Thoracic aorta (tissue), 2 donors: ENCODE measurements at regions not wholly inside any gene's neighbourhood (a gene's known extent, or its start where the extent isn't known, plus 50 kb on each side); places are given as distances from the start of the nearest gene placed in this dataset.
"Not testable (repeated sequence)": the region's sequence is repeated elsewhere in the genome, so short reads cannot be mapped to it uniquely, and the experiment has no call there.

ENCODE experiments used
- ATAC-seq: fragments of 150-250 bp; one replicate; pipeline ENCODE4 v1.8.0; 2017; ENCODE audit warnings: low read depth; ENCODE audit not compliant: insufficient number of reproducible peaks, low FRiP score
- DNase-seq: peaks from one replicate; pipeline ENCODE4 v3.0.0-alpha.2; 2020; ENCODE audit warnings: low spot score
- H3K27ac ChIP-seq, 2 donors: fragments of 200-600 bp; sonication (generic); 1 replicate in 1 of 2; 2 replicates in 1 of 2; pipeline ENCODE4 v1.5.1; 2016; ENCODE audit warnings: mild to moderate bottlenecking in 2 of 2, moderate library complexity in 2 of 2
- H3K27me3 ChIP-seq: fragments of 200-600 bp; sonication (generic); replicated peaks from 2 replicates; pipeline ENCODE4 v1.6.0; 2016; ENCODE audit warnings: mild to moderate bottlenecking; ENCODE audit not compliant: insufficient read depth
- H3K36me3 ChIP-seq: fragments of 200-600 bp; sonication (generic); one replicate; pipeline ENCODE4 v1.5.1; 2016
- H3K4me1 ChIP-seq, 2 donors: fragments of 200-600 bp; sonication (generic); 1 replicate in 1 of 2; 2 replicates in 1 of 2; pipeline versions ENCODE4 v1.5.1 to v1.6.0; 2016; ENCODE audit warnings: low read depth in 2 of 2, mild to moderate bottlenecking in 1 of 2; ENCODE audit not compliant: control insufficient read depth in 1 of 2
- H3K4me3 ChIP-seq: fragments of 200-600 bp; sonication (generic); 2 replicates; pipeline ENCODE4 v1.5.1; 2016; ENCODE audit warnings: mild to moderate bottlenecking
- H3K9me3 ChIP-seq: fragments of 200-600 bp; sonication (generic); 2 replicates; pipeline ENCODE4 v1.5.1; 2016
- TF ChIP-seq, protein P1 (sequence below): fragments of 200-600 bp; sonication (generic); IDR thresholded peaks from one replicate; pipeline ENCODE4 v1.5.1; 2019; ENCODE audit warnings: antibody characterized with exemption

DNA sequence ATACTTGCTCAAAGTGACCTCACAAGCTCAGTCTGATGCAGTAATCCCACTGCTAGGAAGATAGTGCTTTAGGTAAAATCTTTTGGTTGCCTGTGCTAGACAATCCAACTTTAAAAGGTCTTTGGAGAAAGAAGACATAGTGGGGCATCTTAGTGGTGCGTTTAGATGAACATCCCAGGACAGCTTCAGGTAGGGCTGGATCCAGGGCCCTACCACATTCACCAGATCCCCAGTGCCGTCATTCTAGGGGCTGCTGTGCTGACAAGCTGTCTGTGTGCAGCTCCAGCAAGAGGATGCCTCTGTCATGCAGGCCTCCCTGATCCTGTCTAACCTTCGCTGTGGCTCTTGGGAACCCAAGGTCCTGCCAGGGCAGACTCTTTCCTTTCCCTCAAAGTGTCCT is 100.7 kb upstream of the EIF5 start:
- Histone ChIP-seq H3K36me3 (no peaks in the 10 kb centered on the region), H3K9me3 (no peaks in the 10 kb centered on the region), H3K27ac (no peak overlapping the region), H3K4me3 (no peak overlapping the region), H3K27me3 (no peaks in the 10 kb centered on the region), H3K4me1 (peaks cover 6 to 7% of the 10 kb centered on the region in 2 donors)
- DNase-seq (no peak), ATAC-seq (no peak)
- TF ChIP-seq, protein P1, sequence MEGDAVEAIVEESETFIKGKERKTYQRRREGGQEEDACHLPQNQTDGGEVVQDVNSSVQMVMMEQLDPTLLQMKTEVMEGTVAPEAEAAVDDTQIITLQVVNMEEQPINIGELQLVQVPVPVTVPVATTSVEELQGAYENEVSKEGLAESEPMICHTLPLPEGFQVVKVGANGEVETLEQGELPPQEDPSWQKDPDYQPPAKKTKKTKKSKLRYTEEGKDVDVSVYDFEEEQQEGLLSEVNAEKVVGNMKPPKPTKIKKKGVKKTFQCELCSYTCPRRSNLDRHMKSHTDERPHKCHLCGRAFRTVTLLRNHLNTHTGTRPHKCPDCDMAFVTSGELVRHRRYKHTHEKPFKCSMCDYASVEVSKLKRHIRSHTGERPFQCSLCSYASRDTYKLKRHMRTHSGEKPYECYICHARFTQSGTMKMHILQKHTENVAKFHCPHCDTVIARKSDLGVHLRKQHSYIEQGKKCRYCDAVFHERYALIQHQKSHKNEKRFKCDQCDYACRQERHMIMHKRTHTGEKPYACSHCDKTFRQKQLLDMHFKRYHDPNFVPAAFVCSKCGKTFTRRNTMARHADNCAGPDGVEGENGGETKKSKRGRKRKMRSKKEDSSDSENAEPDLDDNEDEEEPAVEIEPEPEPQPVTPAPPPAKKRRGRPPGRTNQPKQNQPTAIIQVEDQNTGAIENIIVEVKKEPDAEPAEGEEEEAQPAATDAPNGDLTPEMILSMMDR = no peak

DNA sequence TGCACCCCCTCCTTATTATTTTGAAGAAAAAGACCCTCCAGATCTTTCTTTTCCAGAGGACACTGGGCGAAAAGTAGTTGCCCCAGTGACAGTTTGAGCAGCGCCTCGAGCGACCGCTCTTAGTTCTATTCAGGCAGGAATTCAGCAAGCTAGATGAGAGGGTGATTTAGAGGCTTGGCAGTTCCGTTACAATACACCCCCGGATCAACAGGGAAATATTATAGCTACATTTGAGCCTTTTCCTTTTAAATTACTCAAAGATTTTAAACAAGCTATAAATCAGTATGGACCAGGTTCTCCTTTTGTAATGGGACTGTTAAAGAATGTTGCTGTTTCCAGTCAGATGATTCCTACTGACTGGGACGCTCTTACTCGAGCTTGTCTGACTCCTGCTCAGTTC is 99.2 kb upstream of the EIF5 start:
- peaks cover 10% of the 10 kb centered on the region for H3K9me3 ChIP-seq
- H3K36me3 ChIP-seq, H3K27ac ChIP-seq, H3K4me3 ChIP-seq, ATAC-seq, H3K4me1 ChIP-seq, DNase-seq, H3K27me3 ChIP-seq: not testable (repeated sequence)

DNA sequence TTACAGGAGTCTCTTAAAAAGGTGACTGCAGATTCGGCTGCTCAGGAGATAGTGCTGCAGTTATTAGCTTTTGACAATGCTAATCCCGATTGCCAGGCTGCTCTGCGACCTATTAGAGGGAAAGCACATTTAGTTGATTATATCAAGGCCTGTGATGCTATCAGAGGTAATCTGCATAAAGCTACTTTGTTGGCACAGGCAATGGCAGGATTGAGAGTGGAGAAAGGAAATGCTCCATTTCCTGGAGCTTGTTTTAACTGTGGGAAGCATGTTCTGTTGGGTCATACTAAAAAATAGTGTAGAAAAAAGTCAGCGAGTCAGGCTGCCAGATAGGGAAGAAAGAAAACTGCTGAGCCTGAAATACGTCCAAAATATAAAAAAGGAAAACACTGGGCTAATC is 98.5 kb upstream of the EIF5 start:
- not testable (repeated sequence) for ATAC-seq, H3K27me3 ChIP-seq, H3K36me3 ChIP-seq, DNase-seq, H3K27ac ChIP-seq, H3K4me1 ChIP-seq
- Histone ChIP-seq H3K9me3 (peaks cover 10% of the 10 kb centered on the region), H3K4me3 (peak overlapping the region; percentile 25)

DNA sequence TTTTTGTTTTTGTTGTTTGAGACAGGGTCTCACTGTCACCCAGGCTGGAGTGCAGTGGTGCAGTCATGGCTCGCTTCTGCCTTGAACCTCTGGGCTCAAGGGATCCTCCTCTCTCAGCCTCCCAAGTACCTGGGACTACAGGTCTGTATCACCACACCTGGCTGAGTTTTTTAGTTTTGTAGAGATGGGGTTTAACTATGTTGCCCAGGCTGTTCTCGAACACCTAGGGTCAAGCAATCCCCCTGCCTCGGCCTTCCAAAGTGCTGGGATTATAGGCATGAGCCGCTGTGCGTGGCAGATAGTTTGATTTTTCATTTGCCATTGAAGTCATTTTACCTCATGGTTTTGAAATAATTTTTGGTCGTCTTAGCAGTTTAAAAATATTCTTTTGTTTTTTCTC is 94.3 kb upstream of the EIF5 start:
- no peaks in the 10 kb centered on the region for H3K36me3 ChIP-seq
- no peak overlapping the region for H3K4me3 ChIP-seq
- H3K27ac ChIP-seq = no peak overlapping the region
- peaks cover 6 to 7% of the 10 kb centered on the region in 2 donors for H3K4me1 ChIP-seq
- H3K27me3 ChIP-seq = no peaks in the 10 kb centered on the region
- TF ChIP-seq, protein P1 = no peak
- no peak for ATAC-seq
- H3K9me3 ChIP-seq = peaks cover 10% of the 10 kb centered on the region
- DNase-seq = no peak

DNA sequence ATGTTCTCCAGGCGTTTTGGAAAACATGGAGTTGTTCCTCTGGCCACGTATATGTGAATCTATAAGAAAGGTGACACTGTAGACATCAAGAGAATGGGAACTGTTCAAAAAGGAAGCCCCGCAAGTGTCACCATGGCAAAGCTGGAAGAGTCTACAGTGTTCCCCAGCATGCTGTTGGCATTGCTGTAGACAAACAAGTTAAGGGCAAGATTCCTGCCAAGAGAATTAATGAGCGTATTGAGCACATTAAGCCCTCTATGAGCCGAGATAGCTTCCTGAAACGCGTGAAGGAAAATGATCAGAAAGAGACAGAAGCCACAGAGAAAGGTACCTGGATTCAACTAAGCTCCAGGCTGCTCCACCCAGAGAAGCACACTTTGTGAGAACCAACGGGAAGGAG is 92.5 kb upstream of the EIF5 start:
- Histone ChIP-seq H3K4me3 (no peak overlapping the region), H3K9me3 (peaks cover 10% of the 10 kb centered on the region), H3K36me3 (no peaks in the 10 kb centered on the region), H3K4me1 (no peaks in the 10 kb centered on the region), H3K27ac (no peak overlapping the region), H3K27me3 (no peaks in the 10 kb centered on the region)
- TF ChIP-seq, protein P1 = no peak
- DNase-seq (no peak), ATAC-seq (no peak)

DNA sequence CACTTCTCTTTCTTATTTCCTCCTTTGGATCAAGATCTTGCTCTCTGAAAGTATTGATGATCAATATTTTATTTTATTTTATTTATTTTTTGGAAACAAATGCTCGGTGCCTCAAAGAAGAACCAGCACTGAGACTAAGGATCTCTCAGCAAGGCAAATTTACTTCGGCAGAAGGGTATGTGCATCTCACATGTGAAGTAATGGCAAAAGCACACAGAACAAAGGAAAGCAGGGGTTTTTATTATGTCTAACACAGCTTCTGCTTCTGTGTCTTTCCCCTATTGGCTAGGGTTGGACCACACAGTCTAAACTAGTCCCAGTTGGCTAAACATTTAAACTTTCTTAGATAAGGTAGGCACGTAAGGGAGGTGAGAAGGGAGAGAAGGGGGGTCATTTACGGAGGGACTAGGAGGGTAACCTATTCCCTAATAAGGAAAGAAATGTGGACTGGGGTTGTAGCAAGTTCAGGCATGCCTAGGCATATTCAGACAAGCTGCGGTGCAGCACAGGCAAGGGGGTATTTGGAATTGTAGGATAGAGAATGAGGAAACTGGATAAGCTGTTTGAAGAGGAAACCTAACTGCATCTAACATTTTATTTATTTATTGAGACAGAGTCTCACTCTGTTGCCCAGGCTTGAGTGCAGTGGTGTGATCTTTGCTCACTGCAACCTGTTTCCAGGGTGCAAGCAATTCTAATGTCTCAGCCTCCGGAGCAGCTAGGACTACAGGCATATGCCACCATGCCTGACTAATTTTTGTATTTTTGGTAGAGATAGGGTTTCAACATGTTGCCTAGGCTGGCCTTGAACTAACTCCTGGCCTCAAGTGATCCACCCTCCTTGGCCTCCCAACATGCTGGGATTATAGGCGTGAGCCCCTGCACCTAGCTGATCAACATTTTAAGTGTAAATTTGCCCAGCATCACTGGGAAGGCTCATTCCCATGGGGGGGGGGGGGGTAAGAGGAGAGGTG is 90.0 kb upstream of the EIF5 start:
- H3K27me3 ChIP-seq = no peaks in the 10 kb centered on the region
- H3K9me3 ChIP-seq = peaks cover 3% of the 10 kb centered on the region
- no peaks in the 10 kb centered on the region for H3K36me3 ChIP-seq
- no peak for DNase-seq
- TF ChIP-seq, protein P1 = no peak
- H3K4me1 ChIP-seq = no peaks in the 10 kb centered on the region
- no peak overlapping the region for H3K4me3 ChIP-seq
- H3K27ac ChIP-seq = no peak overlapping the region
- no peak for ATAC-seq

DNA sequence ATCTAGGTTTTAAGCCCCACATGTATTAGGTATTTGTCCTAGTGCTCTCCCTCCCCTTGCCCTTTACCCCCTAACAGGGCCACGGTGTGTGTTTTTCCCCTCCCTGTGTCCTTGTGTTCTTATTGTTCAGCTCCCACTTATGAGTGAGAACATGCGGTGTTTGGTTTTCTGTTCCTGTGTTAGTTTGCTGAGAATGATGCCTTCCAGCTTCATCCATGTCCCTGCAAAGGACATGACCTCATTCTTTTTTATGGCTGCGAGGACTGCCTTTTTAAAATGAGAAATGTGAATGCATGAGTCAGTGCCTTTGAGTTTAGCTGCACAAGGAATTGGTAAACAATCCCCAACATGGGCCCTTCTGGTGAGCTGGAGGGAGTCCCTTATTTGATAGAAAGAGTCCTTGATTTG is 88.4 kb upstream of the EIF5 start:
- not testable (repeated sequence) for H3K4me1 ChIP-seq, ATAC-seq, H3K27me3 ChIP-seq, H3K36me3 ChIP-seq, DNase-seq, H3K9me3 ChIP-seq, H3K4me3 ChIP-seq, H3K27ac ChIP-seq
